NCI-H1930 (cell line): ENCODE measurements at regions not wholly inside any gene's neighbourhood (a gene's known extent, or its start where the extent isn't known, plus 50 kb on each side); places are given as distances from the start of the nearest gene placed in this dataset.

ENCODE experiments used
- DNase-seq, 2 experiments: peaks; one replicate each; lab custom pipeline; 2025; lab: John Stamatoyannopoulos, UW

- DNase-seq = no peak
Observed at GRCh38 chr15:88403351-88403791, 63.8 kb downstream of the MRPL46 start.

- no peak for DNase-seq
Observed at GRCh38 chr15:88401996-88402656, 65.1 kb downstream of the MRPL46 start.

GRCh38 chr15:88401251-88401995 lies 65.8 kb downstream of the MRPL46 start:
- DNase-seq = no peak

GRCh38 chr15:88400591-88401250 lies 66.5 kb downstream of the MRPL46 start:
- no peak for DNase-seq

GRCh38 chr15:88400084-88400483 lies 67.1 kb downstream of the MRPL46 start:
- DNase-seq = no peak

- DNase-seq = no peak
Observed at GRCh38 chr15:88399021-88399685, 68.0 kb downstream of the MRPL46 start.

DNA sequence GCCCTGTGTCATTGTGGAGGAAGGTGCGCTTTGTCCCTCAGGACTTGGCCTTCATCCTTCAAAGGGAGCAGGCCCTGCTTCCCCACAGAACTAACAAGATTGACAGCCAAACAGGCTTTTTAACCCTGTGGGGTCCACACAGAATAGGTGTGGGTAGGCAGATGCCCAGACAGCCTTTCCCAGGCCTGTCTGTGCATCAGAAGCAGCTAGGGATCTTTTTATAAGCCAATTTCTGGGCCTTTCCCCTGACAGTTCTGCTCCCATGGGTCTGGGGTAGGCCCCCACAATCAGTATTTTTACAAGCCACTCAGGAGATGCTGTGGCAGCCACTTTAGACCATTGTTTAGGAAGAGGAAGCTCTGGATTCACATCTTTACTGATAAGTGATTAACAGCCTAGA lies 69.2 kb downstream of the MRPL46 start:
- no peak for DNase-seq

DNA sequence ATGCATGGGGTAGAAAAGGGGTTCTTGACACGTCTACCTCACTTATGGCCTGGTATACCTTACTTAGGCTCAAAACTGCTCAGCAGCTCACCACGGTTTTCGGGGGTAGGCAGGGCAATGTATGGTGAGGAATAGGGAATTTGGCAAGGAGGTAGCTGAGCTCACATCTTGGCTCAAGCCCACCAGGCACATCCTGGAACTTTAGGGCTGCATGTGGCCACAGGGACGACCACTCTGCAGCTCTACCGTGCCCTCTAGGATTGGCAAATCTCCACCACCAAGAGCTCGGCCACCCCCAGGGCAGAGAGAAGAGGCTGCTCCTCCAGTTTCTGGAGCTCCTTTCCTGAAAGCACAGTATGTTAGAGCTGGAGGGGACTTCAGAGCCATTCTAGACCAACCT lies 69.7 kb downstream of the MRPL46 start:
- no peak for DNase-seq

- no peak for DNase-seq
Observed at GRCh38 chr15:88395872-88396781, 71.1 kb downstream of the MRPL46 start.

DNA sequence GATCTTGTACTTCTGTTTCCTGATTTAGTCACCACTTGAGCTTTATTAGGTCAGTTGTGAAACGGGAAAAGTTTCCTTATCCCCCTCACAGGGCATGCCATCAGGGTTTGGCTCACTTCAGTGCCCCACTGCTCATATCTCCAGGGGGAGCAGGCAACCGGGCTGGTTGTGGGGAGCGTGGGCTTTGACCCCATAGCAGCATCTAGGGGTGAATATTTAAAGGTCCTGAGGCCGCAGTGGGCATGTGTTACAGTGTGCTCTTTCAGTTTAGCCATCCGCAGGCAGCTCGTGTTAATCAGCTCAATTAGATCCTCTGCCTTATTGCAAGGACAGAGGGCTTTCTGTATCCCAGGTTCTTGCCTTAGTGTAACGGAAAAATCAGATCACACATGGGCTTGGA lies 71.9 kb downstream of the MRPL46 start:
- DNase-seq = no peak

DNA sequence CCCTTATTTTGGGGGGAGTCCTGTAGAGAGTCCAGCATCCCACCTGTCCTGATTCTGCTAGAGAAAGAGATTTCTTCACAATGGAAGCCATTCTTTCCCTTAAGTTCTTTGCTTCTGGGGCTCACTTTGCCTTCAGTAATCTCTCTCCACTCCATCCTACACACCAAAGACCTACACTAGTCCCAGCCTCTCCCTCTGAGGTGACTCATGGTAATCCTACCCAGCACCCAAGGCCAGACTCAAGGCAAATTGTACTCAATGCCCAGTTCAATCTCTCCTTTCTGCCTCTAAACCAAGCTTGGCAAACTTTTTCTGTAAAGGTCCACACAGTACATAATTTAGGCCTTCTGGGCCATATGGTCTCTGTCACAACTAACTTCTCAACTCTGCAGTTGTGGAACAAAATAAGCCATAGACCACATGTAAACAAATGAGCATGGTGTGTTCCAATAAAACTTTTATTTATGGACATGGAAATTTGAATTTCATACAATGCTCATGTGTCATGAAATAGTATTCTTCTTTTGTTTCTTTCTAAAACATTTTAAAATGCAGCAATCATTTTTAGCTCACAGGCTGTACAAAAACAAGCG lies 72.5 kb downstream of the MRPL46 start:
- no peak for DNase-seq

DNA sequence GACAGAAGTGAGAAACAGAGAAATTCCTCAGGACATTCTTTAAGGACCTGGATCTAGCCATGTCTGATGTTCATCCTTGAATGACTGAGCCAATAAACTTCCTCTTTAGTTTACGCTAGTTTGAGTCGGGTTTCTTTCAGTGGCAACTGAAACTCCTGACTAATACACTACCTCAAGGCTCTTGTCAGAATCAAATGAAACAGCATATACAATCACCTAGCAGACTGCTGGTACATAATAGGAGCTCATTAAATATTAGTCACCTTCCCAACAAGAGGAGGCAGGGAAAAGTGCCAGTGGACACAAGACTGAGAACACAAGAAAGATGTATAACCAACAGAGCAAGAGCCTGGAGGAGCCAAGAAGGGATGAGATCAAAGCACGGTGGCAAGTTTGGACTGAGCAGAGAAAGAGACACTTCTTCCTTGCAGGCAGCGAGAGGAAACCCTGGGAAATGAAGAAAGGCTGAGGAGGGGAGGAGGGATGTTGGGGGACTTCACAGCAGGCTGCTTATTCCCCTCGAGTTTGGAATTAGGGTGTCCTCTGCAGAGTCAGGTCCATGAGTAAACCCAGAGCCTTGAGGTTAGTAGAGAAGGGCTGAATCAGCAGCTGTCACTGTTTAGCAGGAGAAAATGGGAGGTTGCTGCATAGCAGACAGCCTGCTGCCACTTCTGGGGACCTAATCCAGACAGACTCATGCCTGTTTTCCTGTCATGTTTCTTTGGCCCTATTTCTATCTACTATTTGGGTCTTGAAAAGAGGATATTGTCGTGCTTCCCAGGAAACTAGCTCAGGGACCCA lies 73.3 kb downstream of the MRPL46 start:
- DNase-seq = no peak

- DNase-seq = no peak
Observed at GRCh38 chr15:88391700-88392099, 75.5 kb downstream of the MRPL46 start.

GRCh38 chr15:88391006-88391405 lies 76.2 kb downstream of the MRPL46 start:
- DNase-seq = no peak

- DNase-seq = no peak
Observed at GRCh38 chr15:88390164-88390901, 76.9 kb downstream of the MRPL46 start.

DNA sequence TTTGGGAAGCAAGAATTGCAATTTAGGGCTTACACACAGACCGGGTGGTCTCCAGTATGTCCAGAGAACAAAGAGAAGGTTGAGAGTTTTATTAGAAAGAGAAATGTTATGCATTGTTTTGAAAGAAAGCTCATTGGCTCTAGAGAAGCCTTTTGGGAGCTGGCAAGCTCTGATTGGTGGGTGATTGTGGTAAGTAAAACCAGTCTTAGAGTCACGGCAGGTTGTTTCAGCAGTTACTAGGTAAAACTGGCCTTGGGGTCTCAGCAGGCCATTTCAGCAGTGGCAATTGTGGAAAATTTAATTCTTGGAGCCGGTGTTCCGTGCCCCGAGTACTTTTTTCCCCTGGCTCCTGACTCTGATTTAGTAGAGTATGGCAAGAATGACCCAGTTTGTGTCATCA lies 78.1 kb downstream of the MRPL46 start:
- no peak for DNase-seq

DNA sequence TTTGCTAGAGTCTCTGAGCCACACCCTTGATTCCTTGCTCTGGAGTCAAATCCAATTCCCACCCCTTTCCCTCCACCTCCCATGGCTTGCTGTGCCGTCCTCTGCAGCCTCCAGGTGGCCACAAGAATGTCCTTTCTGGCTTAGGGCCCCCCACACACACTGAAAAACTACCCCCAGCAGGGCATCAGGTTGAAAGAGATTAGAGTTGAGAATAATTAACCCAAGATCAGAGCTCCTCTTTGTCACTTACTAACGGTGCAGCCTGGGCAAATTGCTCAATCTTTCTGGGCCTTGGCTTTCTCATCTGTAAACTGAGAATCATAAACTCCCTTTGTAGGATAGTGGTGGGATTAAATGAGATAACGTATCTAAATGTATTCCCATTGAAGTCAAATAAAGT lies 78.5 kb downstream of the MRPL46 start:
- no peak for DNase-seq

- no peak for DNase-seq
Observed at GRCh38 chr15:88385078-88385700, 82.0 kb downstream of the MRPL46 start.

DNA sequence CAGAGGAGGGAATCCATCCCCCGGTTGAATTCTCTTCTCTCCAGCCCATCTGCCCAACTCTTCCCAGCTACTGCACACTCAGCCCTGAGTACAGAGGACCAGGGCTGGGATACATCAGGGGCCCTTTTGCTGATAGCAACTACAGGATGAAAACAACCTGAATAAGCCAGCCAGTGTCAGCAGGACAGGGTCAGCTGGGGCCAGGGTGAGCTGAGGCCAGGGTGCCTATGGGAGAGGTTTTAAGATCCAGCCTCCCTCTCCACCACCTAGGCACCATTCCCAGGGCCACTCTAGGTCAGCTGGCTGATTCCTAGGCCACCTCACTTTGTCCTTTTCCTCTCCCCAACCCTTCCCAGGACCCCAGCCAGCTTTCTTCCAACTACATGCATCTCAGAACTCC lies 83.8 kb downstream of the MRPL46 start:
- no peak for DNase-seq
